ENCODE measurements at regions not wholly inside any gene's neighbourhood (a gene's known extent, or its start where the extent isn't known, plus 50 kb on each side); places are given as distances from the start of the nearest gene placed in this dataset.

- H2AFZ ChIP-seq (ENCODE audit: low read length, unreplicated experiment), result no peak overlapping the region
- H3K27ac ChIP-seq (ENCODE audit: low read depth, low read length), result no peak overlapping the region
- no peaks in the 10 kb centered on the region for H3K36me3 ChIP-seq (ENCODE audit: insufficient read depth, low read length)
- no peak overlapping the region for H3K4me3 ChIP-seq (ENCODE audit: low read depth, low read length)
- H3K27me3 ChIP-seq (ENCODE audit: insufficient read depth, low read length), result no peaks in the 10 kb centered on the region
- H3K79me2 ChIP-seq (ENCODE audit: control insufficient read depth, insufficient read depth, low read length, unreplicated experiment), result no peaks in the 10 kb centered on the region
- H3K4me1 ChIP-seq (ENCODE audit: control insufficient read depth, insufficient read depth, low read length, unreplicated experiment), result no peaks in the 10 kb centered on the region
Observed at GRCh38 chr2:54377901-54378493, 78.1 kb upstream of the SPTBN1 start.

GRCh38 chr2:54380670-54381069 is 75.5 kb upstream of the SPTBN1 start:
- H3K27ac ChIP-seq (ENCODE audit: low read depth, low read length), result no peak overlapping the region
- H3K36me3 ChIP-seq (ENCODE audit: insufficient read depth, low read length), result no peaks in the 10 kb centered on the region
- no peak overlapping the region for H3K4me3 ChIP-seq (ENCODE audit: low read depth, low read length)
- no peaks in the 10 kb centered on the region for H3K27me3 ChIP-seq (ENCODE audit: insufficient read depth, low read length)
- no peaks in the 10 kb centered on the region for H3K4me1 ChIP-seq (ENCODE audit: control insufficient read depth, insufficient read depth, low read length, unreplicated experiment)
- H3K79me2 ChIP-seq (ENCODE audit: control insufficient read depth, insufficient read depth, low read length, unreplicated experiment), result no peaks in the 10 kb centered on the region
- H2AFZ ChIP-seq (ENCODE audit: low read length, unreplicated experiment), result no peak overlapping the region

GRCh38 chr2:54381293-54381692 is 74.8 kb upstream of the SPTBN1 start:
- H3K27me3 ChIP-seq (ENCODE audit: insufficient read depth, low read length), result no peaks in the 10 kb centered on the region
- H2AFZ ChIP-seq (ENCODE audit: low read length, unreplicated experiment), result no peak overlapping the region
- H3K79me2 ChIP-seq (ENCODE audit: control insufficient read depth, insufficient read depth, low read length, unreplicated experiment), result no peaks in the 10 kb centered on the region
- no peak overlapping the region for H3K27ac ChIP-seq (ENCODE audit: low read depth, low read length)
- peaks cover under 1% of the 10 kb centered on the region for H3K4me1 ChIP-seq (ENCODE audit: control insufficient read depth, insufficient read depth, low read length, unreplicated experiment)
- no peaks in the 10 kb centered on the region for H3K36me3 ChIP-seq (ENCODE audit: insufficient read depth, low read length)
- H3K4me3 ChIP-seq (ENCODE audit: low read depth, low read length), result no peak overlapping the region

GRCh38 chr2:54382601-54383000 is 73.5 kb upstream of the SPTBN1 start:
- Histone ChIP-seq H3K27me3 (ENCODE audit: insufficient read depth, low read length) (no peaks in the 10 kb centered on the region), H3K4me3 (ENCODE audit: low read depth, low read length) (no peak overlapping the region), H3K27ac (ENCODE audit: low read depth, low read length) (no peak overlapping the region), H3K4me1 (ENCODE audit: control insufficient read depth, insufficient read depth, low read length, unreplicated experiment) (peaks cover 13% of the 10 kb centered on the region), H3K79me2 (ENCODE audit: control insufficient read depth, insufficient read depth, low read length, unreplicated experiment) (no peaks in the 10 kb centered on the region), H3K36me3 (ENCODE audit: insufficient read depth, low read length) (no peaks in the 10 kb centered on the region), H2AFZ (ENCODE audit: low read length, unreplicated experiment) (no peak overlapping the region)

- no peaks in the 10 kb centered on the region for H3K27me3 ChIP-seq (ENCODE audit: insufficient read depth, low read length)
- H3K27ac ChIP-seq (ENCODE audit: low read depth, low read length), result no peak overlapping the region
Observed at GRCh38 chr2:54384301-54385203, 71.6 kb upstream of the SPTBN1 start.

GRCh38 chr2:54385271-54385670 is 70.9 kb upstream of the SPTBN1 start:
- H2AFZ ChIP-seq (ENCODE audit: low read length, unreplicated experiment), result no peak overlapping the region
- no peak overlapping the region for H3K27ac ChIP-seq (ENCODE audit: low read depth, low read length)

More at GRCh38 chr2:54384301-54385203, 71.6 kb upstream of the SPTBN1 start:
- Histone ChIP-seq H3K4me3 (ENCODE audit: low read depth, low read length) (no peak overlapping the region), H3K79me2 (ENCODE audit: control insufficient read depth, insufficient read depth, low read length, unreplicated experiment) (no peaks in the 10 kb centered on the region), H2AFZ (ENCODE audit: low read length, unreplicated experiment) (no peak overlapping the region), H3K4me1 (ENCODE audit: control insufficient read depth, insufficient read depth, low read length, unreplicated experiment) (peaks cover 20% of the 10 kb centered on the region), H3K36me3 (ENCODE audit: insufficient read depth, low read length) (no peaks in the 10 kb centered on the region)

GRCh38 chr2:54386585-54386984 is 69.5 kb upstream of the SPTBN1 start:
- Histone ChIP-seq H3K27me3 (ENCODE audit: insufficient read depth, low read length) (no peaks in the 10 kb centered on the region), H3K27ac (ENCODE audit: low read depth, low read length) (peak overlapping the region; percentile 79), H3K4me3 (ENCODE audit: low read depth, low read length) (peak overlapping the region; percentile 19; the same call in 1 of the 2 replicates), H3K36me3 (ENCODE audit: insufficient read depth, low read length) (no peaks in the 10 kb centered on the region), H3K79me2 (ENCODE audit: control insufficient read depth, insufficient read depth, low read length, unreplicated experiment) (no peaks in the 10 kb centered on the region), H3K4me1 (ENCODE audit: control insufficient read depth, insufficient read depth, low read length, unreplicated experiment) (peaks cover 20% of the 10 kb centered on the region), H2AFZ (ENCODE audit: low read length, unreplicated experiment) (peak overlapping the region; percentile 91)

More at GRCh38 chr2:54385271-54385670, 70.9 kb upstream of the SPTBN1 start:
- Histone ChIP-seq H3K4me3 (ENCODE audit: low read depth, low read length) (no peak overlapping the region), H3K27me3 (ENCODE audit: insufficient read depth, low read length) (no peaks in the 10 kb centered on the region), H3K36me3 (ENCODE audit: insufficient read depth, low read length) (no peaks in the 10 kb centered on the region), H3K4me1 (ENCODE audit: control insufficient read depth, insufficient read depth, low read length, unreplicated experiment) (peaks cover 20% of the 10 kb centered on the region), H3K79me2 (ENCODE audit: control insufficient read depth, insufficient read depth, low read length, unreplicated experiment) (no peaks in the 10 kb centered on the region)

GRCh38 chr2:54387059-54387991 is 68.8 kb upstream of the SPTBN1 start:
- H2AFZ ChIP-seq (ENCODE audit: low read length, unreplicated experiment), result peak overlapping the region; percentile 91
- H3K4me1 ChIP-seq (ENCODE audit: control insufficient read depth, insufficient read depth, low read length, unreplicated experiment), result peaks cover 20% of the 10 kb centered on the region
- peak overlapping the region; percentile 19; the same call in 1 of the 2 replicates for H3K4me3 ChIP-seq (ENCODE audit: low read depth, low read length)
- H3K36me3 ChIP-seq (ENCODE audit: insufficient read depth, low read length), result no peaks in the 10 kb centered on the region
- no peaks in the 10 kb centered on the region for H3K27me3 ChIP-seq (ENCODE audit: insufficient read depth, low read length)
- H3K27ac ChIP-seq (ENCODE audit: low read depth, low read length), result peak overlapping the region; percentile 79
- H3K79me2 ChIP-seq (ENCODE audit: control insufficient read depth, insufficient read depth, low read length, unreplicated experiment), result no peaks in the 10 kb centered on the region

- H3K4me1 ChIP-seq (ENCODE audit: control insufficient read depth, insufficient read depth, low read length, unreplicated experiment), result peaks cover 20% of the 10 kb centered on the region
- no peak overlapping the region for H3K4me3 ChIP-seq (ENCODE audit: low read depth, low read length)
- H3K27me3 ChIP-seq (ENCODE audit: insufficient read depth, low read length), result no peaks in the 10 kb centered on the region
- H2AFZ ChIP-seq (ENCODE audit: low read length, unreplicated experiment), result peak overlapping the region; percentile 91
- no peaks in the 10 kb centered on the region for H3K79me2 ChIP-seq (ENCODE audit: control insufficient read depth, insufficient read depth, low read length, unreplicated experiment)
- H3K27ac ChIP-seq (ENCODE audit: low read depth, low read length), result 0 out of 2 replicates have a peak overlapping the region, but pooled peaks have one; percentile 79
- no peaks in the 10 kb centered on the region for H3K36me3 ChIP-seq (ENCODE audit: insufficient read depth, low read length)
Observed at GRCh38 chr2:54388076-54388475, 68.1 kb upstream of the SPTBN1 start.
